NOMO-1 treated with dmso at 0.1 percent for 144 hours (cell line): ENCODE measurements at regions not wholly inside any gene's neighbourhood (a gene's known extent, or its start where the extent isn't known, plus 50 kb on each side); places are given as distances from the start of the nearest gene placed in this dataset.
"Not testable (repeated sequence)": the region's sequence is repeated elsewhere in the genome, so short reads cannot be mapped to it uniquely, and the experiment has no call there.

Source experiments
- DNase-seq: peaks from one replicate; lab custom pipeline; 2025; ENCODE audit not compliant: unreplicated experiment; lab: John Stamatoyannopoulos, UW

GRCh38 chr19:29154163-29154562, 58.8 kb downstream of the UQCRFS1 start:
- DNase-seq = no peak

GRCh38 chr19:29145756-29146155, 67.2 kb downstream of the UQCRFS1 start:
- no peak for DNase-seq

- DNase-seq = no peak
These were observed 69.8 kb downstream of the UQCRFS1 start for GRCh38 chr19:29143183-29143582.

- DNase-seq = no peak
These were observed 73.7 kb downstream of the UQCRFS1 start for GRCh38 chr19:29139227-29139626.

- DNase-seq = not testable (repeated sequence)
These were observed 74.7 kb downstream of the UQCRFS1 start for GRCh38 chr19:29138206-29138605.

- no peak for DNase-seq
These were observed 81.5 kb downstream of the UQCRFS1 start for GRCh38 chr19:29131456-29131855.

GRCh38 chr19:29129148-29129547, 83.8 kb downstream of the UQCRFS1 start:
- no peak for DNase-seq

GRCh38 chr19:29128203-29128602, 84.7 kb downstream of the UQCRFS1 start:
- DNase-seq = no peak

GRCh38 chr19:29122185-29122584, 90.8 kb downstream of the UQCRFS1 start:
- no peak for DNase-seq

GRCh38 chr19:29121684-29122083, 91.3 kb downstream of the UQCRFS1 start:
- no peak for DNase-seq

GRCh38 chr19:29120466-29120865, 92.5 kb downstream of the UQCRFS1 start:
- DNase-seq = no peak

GRCh38 chr19:29119590-29119989, 93.4 kb downstream of the UQCRFS1 start:
- no peak for DNase-seq

GRCh38 chr19:29118389-29118788, 94.6 kb downstream of the UQCRFS1 start:
- no peak for DNase-seq

- no peak for DNase-seq
These were observed 95.0 kb downstream of the UQCRFS1 start for GRCh38 chr19:29117926-29118325.

GRCh38 chr19:29115181-29115580, 97.8 kb downstream of the UQCRFS1 start:
- no peak for DNase-seq

- DNase-seq = no peak
These were observed 99.1 kb downstream of the UQCRFS1 start for GRCh38 chr19:29113838-29114237.

GRCh38 chr19:29111576-29111975, 101.4 kb downstream of the UQCRFS1 start:
- DNase-seq = no peak

GRCh38 chr19:29107831-29108230, 105.1 kb downstream of the UQCRFS1 start:
- no peak for DNase-seq

- no peak for DNase-seq
These were observed 106.5 kb downstream of the UQCRFS1 start for GRCh38 chr19:29106346-29106885.

- DNase-seq = no peak
These were observed 107.2 kb downstream of the UQCRFS1 start for GRCh38 chr19:29105629-29106292.

- no peak for DNase-seq
These were observed 108.2 kb downstream of the UQCRFS1 start for GRCh38 chr19:29104605-29105241.

- DNase-seq = no peak
These were observed 114.0 kb downstream of the UQCRFS1 start for GRCh38 chr19:29098863-29099481.
